ENCODE measurements at regions not wholly inside any gene's neighbourhood (a gene's known extent, or its start where the extent isn't known, plus 50 kb on each side); places are given as distances from the start of the nearest gene placed in this dataset.
"Not testable (repeated sequence)": the region's sequence is repeated elsewhere in the genome, so short reads cannot be mapped to it uniquely, and the experiment has no call there.

- DNase-seq (ENCODE audit: low spot score) = not testable (repeated sequence)
Observed at GRCh38 chr15:47131450-47131849, 585.9 kb upstream of the SEMA6D start.

GRCh38 chr15:47135267-47135666 lies 582.0 kb upstream of the SEMA6D start:
- DNase-seq (ENCODE audit: low spot score) = no peak

- no peak for DNase-seq (ENCODE audit: low spot score)
Observed at GRCh38 chr15:47136236-47136635, 581.1 kb upstream of the SEMA6D start.

GRCh38 chr15:47139965-47140364 lies 577.3 kb upstream of the SEMA6D start:
- DNase-seq (ENCODE audit: low spot score) = no peak

GRCh38 chr15:47157827-47158226 lies 559.5 kb upstream of the SEMA6D start:
- no peak for DNase-seq (ENCODE audit: low spot score)

GRCh38 chr15:47158573-47158972 lies 558.7 kb upstream of the SEMA6D start:
- DNase-seq (ENCODE audit: low spot score) = no peak

GRCh38 chr15:47177177-47177576 lies 540.1 kb upstream of the SEMA6D start:
- DNase-seq (ENCODE audit: low spot score) = no peak

- no peak for DNase-seq (ENCODE audit: low spot score)
Observed at GRCh38 chr15:47179988-47180387, 537.3 kb upstream of the SEMA6D start.

GRCh38 chr15:47182818-47183217 lies 534.5 kb upstream of the SEMA6D start:
- no peak for DNase-seq (ENCODE audit: low spot score)

GRCh38 chr15:47184003-47184907 lies 533.0 kb upstream of the SEMA6D start:
- DNase-seq (ENCODE audit: low spot score) = no peak

- no peak for DNase-seq (ENCODE audit: low spot score)
Observed at GRCh38 chr15:47184908-47185801, 532.1 kb upstream of the SEMA6D start.

- DNase-seq (ENCODE audit: low spot score) = no peak
Observed at GRCh38 chr15:47186075-47186474, 531.2 kb upstream of the SEMA6D start.

- no peak for DNase-seq (ENCODE audit: low spot score)
Observed at GRCh38 chr15:47188758-47189507, 528.4 kb upstream of the SEMA6D start.

- DNase-seq (ENCODE audit: low spot score) = no peak
Observed at GRCh38 chr15:47194718-47195117, 522.6 kb upstream of the SEMA6D start.

- DNase-seq (ENCODE audit: low spot score) = peak; percentile 18
Observed at GRCh38 chr15:47196048-47196447, 521.3 kb upstream of the SEMA6D start.

- no peak for DNase-seq (ENCODE audit: low spot score)
Observed at GRCh38 chr15:47203993-47204392, 513.3 kb upstream of the SEMA6D start.

- no peak for DNase-seq (ENCODE audit: low spot score)
Observed at GRCh38 chr15:47206358-47206978, 510.8 kb upstream of the SEMA6D start.

GRCh38 chr15:47209591-47209990 lies 507.7 kb upstream of the SEMA6D start:
- no peak for DNase-seq (ENCODE audit: low spot score)

- DNase-seq (ENCODE audit: low spot score) = no peak
Observed at GRCh38 chr15:47212222-47213010, 504.9 kb upstream of the SEMA6D start.

- no peak for DNase-seq (ENCODE audit: low spot score)
Observed at GRCh38 chr15:47213883-47214282, 503.4 kb upstream of the SEMA6D start.

GRCh38 chr15:47218295-47218694 lies 499.0 kb upstream of the SEMA6D start:
- no peak for DNase-seq (ENCODE audit: low spot score)
